Superior temporal gyrus (tissue), 1 donor: ENCODE measurements at regions not wholly inside any gene's neighbourhood (a gene's known extent, or its start where the extent isn't known, plus 50 kb on each side); places are given as distances from the start of the nearest gene placed in this dataset.

Experiments used
- DNase-seq: peaks from one replicate; pipeline ENCODE4 v3.0.0-alpha.2; 2016; ENCODE audit errors: extremely low spot score

DNA sequence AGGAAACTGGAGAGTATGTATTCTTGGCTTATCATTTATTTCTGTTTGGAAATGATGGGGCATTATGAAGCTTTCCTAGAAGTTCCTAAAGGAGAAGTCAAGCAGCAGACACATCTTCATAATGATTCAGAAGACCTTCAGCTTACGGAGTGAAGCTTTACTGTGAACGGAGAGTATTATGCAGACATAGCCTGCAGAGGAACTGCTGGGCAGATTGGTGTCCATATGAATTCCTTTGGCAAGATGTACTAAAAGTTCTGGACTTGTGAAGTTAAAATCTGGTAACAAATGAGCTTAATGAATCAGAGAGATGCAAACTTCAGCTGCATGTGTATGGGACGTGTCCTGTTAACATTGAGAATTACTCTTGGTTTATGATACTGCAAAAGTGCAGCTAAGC is 60.1 kb downstream of the NABP1 start:
- DNase-seq, result peak; percentile 53

DNA sequence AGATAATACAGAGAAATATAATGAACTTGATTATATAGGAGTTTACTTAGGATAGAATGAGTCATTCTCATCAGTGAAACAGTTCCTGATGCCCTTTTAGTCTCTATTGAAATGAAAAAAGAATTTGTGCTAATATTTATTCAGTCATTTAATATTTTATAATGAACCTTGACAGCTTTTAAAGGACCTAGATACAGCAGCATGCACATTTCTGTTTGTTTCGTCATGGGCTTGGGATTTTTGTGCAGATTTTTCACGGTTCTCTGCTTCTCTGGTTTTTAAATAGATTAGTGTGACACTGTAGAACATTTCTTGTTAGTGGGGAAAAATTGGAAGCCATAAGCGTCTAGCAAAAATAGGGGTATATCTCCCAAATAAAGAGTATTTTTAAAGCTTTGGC is 60.7 kb downstream of the NABP1 start:
- DNase-seq, result peak; percentile 22

DNA sequence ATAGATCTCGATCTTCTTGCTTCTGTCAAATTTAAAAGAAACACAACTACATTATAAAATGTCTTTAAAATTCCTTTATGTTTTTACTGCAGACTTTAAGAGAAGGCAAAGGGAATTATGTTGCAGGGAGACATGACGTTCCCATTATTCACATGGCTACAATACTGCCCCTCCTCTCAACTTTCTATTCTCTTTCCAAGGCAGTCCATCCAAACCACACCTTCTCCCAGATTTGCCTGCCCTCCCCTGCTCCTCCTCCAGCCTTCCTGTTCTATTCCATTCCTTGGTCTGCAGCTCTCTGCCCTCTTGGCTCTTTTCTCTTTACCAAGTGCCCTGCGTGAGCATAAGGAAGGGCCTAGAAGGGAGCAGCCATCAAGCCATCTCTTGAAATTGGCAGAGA is 61.3 kb downstream of the NABP1 start:
- no peak for DNase-seq

DNA sequence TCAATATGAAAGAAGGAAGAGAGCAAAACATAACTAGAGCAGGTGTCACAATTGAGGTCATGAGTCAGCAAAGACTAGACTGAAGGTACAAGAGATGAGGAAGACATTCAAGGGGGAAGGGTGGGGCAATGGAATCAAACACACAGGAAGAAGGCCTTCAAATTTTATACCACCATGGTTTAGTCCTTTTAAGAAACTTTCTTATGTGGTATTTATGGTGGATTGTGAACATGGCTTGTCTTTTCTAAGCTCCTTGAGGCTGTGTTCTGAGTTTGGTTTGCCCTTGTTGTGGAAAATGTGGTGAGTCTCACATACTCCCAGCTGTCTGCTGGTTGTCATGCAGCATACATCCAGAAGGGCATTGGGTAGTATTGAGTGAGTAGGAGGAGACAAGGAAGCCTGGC is 62.1 kb downstream of the NABP1 start:
- no peak for DNase-seq

DNA sequence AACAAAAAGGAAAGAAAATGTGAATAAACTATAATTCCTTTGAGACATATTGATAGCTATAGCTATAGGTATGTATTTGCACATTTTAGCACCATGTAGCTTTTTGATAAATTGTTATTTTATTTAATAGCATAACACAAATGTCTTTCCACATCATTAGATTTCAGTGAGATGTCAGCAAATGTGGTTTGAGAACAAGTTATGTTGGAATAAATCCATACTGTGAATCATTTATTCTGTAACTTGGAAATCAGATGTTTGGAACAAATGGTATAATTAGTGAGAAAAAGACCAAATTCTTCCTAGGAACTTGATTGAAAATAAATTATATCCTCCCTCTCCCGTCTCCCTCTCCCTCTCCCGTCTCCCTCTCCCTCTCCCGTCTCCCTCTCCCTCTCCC is 62.8 kb downstream of the NABP1 start:
- DNase-seq, result no peak

DNA sequence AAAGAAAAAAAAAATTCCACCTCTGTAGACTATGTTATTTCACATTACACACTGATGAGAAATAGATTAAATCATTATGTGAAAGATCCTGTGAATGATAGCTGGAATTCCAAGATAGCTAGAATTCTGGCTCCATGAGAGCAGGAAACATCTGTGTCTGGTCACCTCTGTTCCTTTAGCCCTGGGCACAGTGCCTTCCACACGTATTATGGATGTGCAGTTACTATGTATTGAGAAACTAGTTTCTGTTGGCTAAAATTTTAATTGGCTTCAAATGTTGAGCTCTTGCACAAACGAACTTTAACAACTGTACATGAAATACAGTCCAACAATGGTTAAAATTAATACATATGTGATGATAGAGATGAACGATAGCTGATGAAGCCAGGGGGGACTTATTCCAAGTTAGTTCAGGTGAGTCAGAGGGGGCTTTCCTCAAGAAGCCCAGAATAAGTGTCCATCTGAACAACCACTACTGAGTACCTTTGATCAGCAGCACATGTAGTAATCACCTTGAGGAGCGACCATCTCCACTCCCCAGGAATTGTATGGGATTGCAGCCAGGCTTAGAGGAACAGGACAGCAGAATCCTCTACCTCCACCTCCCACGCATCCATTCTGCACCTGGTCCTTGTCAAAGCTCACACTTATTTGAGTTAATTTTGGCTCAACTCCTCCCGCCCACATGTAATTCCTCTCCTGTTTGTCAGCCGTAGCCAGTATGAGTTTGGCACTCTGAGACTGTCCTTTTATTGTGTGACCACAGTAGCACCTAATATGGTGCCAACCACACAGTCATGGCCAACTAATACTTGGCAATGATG is 68.6 kb downstream of the NABP1 start:
- no peak for DNase-seq

DNA sequence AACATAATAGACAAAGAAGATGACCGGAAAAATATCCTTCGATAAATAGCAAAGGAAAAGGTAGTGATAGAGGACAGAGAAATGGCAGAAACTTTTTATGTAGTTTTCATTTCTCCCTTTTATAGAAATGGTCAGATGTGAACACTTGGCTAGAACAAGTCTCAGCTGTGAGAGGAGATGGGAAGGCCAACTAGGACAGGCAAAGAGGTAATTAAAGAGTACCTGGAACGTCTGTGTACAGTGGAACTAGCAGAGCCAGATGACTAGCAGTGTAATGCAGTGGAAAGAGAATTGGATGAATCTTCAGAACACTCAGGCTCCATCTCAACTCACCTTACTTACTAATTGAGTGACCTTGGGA is 69.2 kb downstream of the NABP1 start:
- no peak for DNase-seq

DNA sequence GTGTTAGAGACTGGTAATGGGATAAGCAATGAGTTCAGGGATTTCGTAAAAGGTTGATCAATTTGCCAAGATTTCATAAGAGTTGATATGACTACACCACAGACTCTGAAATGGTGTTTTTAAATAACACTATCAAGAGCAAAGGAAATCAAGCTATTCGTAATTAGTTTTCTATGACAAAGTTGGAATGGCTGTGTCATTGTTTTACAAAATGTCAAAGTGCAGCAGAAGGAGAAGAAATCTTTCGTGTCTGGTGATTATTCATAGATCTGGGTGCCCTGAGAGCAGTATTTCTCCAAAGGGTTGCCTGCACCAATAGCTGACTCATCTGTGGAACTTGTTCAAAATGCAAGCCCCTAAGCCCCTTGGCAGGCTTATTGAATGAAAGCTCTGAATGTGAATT is 70.1 kb downstream of the NABP1 start:
- no peak for DNase-seq

DNA sequence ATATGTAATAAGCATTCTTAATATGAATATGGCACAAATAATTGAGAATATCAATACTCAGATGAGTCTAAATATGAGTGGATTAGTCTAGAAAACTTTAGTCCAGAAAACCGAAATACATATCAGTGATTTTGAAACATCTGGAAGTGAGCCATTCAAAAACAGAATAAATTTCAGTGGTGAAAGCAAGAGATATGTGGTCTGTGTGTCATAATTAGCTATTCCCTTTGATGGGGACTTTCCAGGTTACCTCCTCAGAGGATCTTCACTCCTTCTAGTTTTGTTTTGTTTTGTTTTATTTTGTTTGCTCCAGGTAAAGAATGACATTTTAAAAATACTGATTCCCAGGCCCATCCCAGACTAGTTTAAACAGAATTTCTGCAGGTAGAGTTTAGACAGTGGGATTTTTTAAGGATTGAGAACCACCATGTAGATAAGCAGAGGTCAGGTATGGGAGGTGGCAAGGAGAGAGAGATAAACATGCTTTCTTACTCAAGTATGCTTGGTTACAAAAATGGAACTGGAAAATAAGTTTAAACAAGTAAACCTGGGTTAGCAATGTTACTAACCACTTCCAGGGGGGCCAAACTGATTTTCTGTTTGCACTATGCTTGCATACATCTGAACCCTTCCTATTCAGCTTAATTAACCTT is 70.7 kb downstream of the NABP1 start:
- DNase-seq, result no peak

DNA sequence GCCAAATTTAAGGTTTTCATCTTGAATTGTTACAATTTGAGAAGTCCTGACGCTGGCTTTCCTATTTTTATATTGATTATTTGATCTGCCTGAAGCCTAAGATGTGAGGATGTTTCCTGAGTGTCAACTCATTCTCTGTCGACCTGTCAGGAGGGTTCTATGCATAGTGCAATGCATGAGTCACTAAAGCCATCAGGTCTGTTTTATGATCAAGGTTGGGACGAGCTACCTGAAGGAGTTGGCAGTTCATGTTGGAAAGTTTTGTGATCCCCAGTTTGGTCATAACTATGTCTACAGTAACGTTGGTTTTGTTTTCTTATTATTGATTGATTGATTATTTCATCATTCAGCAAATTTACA is 71.2 kb downstream of the NABP1 start:
- no peak for DNase-seq

DNA sequence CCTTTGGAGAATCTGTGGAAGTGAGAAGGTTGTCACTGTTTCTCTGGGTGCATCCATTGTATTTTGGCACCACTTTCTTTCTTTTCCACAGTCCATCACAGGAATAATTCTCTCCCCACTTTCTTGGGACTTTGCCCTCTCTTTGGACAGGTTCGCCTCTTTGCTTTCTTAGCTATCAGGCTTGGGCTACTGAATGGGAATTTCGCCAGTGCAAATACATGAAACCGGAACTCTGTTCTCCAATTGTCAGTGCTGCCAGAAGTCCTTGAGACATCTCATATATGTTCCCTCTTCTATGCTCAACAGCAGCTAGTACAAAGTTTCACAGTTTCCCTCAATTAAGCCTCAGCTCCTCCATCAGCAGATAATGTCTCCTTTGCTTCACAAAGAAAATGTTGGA is 76.2 kb downstream of the NABP1 start:
- no peak for DNase-seq

DNA sequence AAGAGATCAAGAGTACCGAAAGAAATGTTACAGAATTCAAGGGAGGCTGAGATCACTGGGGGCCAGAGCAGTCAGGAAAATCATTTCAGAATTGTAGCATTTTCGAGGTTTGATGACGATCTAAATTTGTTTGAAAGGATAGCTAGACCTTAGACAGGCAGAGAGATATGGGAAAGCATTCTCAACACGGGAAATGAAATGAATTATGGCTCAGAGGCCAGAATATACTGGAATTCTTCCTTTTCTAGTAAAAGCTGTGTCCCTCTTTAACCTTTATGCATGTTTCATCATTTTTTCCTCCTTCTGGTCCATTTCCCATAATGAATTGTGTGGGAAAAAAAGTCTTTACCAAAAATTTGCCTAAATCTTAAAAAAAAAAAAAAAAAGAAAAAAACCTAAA is 78.8 kb downstream of the NABP1 start:
- DNase-seq, result no peak

DNA sequence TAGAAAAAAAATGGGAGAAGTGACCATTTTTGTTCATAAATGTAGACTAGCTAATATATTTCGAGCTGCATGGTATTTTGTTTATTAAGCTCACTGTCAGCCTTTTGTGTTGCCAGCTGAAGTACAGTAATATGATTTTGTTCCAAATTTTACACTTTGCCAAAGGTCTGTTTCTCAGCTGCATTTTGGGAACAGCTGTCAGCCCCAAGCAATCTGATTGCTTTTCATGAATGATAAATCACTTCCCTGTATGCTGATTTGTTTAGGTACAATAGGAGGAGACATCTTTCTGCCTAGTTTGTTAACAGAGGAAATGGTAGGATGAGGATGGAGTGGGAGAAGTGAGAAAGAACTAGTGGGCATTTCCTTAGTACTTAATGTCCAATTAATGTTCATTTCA is 79.3 kb downstream of the NABP1 start:
- DNase-seq, result no peak

DNA sequence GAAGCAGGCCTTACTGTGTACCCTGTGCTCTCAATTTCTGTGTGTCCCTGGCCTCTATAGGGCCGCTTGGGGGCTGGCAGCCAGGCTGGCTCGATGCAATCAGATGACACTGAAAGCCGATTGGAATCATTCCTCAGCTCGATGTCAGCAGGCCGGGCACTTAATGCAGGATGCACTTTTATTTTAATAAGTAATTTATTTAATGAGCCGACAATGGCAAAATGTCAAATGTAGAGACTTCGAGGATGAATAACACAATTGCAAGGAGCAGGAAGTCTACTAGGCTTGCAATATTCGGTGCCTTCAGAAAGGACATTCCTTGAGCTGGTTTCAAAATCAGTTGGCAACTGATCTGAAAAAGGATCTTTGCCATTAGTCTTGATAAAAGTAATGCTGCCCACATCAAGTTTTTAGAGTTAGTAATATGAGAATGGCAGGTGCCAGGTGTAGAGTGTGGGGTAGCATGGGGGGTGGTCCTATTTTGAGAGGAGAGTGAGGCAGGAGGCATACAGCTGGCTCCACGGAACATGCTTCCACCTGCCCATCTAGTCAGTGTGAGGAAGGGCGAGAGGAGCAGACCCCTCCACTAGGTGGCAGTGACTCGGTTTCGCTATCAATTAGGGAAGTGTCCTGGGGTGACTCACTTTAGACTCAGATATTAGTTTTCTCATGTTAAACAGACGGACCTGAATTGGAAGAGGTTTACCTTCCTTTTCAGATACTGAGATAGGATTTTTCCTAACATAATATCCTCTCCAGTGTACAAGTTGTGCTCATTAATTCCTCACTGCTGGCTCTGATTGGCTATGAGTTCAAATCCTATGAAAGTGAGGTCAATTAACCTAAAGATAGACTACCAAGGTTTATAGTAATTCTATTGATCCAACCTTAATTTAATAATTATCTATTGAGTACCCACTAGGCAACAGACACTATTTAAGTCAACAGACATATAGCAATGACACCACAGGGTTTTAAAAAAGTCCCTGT is 80.9 kb downstream of the NABP1 start:
- DNase-seq, result no peak

DNA sequence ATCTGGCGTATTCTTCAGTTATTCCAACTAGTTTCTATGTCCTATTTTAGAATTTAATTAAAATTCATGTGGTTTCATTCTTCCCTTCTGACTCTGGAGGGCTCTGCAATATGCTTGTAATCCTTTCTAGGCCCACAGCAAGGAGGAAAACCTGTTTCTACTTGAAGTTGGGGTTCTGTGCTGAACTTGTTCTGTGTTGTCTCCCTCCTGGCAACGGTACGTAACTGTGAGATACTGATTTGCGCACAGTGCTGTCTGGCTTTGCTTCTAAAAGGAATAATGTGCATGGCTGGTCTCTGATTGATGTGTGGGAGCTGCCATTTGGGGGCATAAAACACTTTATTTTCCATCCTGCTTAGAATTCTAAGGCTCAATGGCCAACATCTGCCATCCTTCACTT is 81.7 kb downstream of the NABP1 start:
- DNase-seq, result no peak

DNA sequence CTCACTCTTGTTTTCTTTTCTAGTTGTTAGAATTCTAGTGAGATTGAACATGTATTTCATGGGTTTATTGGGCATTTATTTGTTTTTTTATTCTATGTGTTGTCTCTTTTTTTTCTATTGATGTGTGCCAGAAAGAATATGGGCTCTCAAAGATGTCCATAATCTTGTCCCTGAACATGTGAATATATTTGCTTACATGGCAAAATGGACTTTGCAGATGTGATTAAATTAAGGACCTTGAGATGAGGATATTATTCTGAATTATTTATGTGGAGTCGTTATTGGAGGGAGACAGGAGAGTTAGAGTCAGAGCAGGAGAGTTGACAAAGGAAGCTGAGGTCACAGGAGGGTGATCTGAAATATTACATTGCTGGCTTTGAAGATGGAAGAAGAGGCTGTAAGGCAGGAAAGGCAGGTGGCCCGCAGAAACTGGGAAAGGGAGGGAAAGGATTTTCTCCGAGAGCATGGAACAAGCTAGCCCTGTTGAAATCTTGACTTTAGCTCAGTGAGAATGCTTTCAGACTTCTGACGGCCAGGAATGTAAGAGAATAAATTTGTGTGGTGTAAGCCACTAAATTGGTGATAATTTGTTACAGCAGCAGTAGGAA is 82.8 kb downstream of the NABP1 start:
- no peak for DNase-seq

DNA sequence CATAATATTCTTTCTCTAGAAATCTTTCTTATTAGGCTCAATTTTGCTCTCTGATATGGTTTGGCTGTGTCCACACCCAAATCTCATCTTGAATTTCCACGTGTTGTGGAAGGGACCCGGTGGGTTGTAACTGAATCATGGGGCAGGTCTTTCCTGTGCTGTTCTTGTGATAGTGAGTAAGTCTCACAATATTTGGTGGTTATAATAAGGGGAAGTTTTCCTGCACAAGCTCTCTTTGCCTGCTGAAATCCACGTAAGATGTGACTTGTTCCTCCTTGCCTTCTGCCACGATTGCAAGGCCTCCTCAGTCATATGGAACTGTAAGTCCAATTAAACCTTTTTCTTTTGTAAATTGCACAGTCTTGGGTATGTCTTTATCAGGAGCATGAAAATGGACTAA is 73.8 kb downstream of the CAVIN2 start:
- DNase-seq, result no peak

DNA sequence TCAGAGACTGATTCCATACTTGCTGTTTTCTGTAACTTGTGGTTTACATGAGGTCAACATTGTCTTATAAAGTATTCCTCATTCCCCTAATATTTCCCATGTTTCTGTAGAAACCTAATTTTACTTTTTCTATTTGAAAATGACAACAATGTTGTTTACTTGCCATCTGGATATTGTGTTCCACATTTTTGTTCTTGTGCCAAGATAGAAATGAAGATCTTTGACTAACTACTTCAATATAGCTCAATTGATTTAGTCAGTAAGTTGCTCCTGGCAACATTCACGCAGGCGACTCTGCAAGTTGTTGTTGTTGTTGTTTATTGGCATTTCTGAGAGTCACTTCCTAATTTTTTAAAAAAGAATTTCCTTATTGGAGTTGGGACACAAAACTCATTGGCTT is 69.5 kb downstream of the CAVIN2 start:
- DNase-seq, result no peak

DNA sequence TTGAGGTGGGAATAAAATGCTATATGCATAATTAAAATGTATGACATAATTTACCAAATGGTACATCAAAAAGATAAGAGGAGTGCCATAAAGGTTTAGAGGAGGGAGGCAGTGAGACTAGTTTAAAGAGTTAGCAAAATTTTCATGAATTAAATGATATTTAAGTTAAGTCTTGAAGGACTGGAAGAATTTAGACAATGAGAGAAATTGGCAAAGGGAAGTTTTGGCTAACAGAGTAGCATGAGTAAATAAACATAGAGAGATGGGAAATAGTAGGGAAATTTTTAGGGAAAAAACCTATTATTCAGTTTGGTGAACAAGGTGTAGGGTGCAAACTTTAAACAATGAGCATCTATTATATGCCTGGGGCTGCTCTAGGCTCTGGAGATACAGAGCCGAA is 68.8 kb downstream of the CAVIN2 start:
- no peak for DNase-seq

DNA sequence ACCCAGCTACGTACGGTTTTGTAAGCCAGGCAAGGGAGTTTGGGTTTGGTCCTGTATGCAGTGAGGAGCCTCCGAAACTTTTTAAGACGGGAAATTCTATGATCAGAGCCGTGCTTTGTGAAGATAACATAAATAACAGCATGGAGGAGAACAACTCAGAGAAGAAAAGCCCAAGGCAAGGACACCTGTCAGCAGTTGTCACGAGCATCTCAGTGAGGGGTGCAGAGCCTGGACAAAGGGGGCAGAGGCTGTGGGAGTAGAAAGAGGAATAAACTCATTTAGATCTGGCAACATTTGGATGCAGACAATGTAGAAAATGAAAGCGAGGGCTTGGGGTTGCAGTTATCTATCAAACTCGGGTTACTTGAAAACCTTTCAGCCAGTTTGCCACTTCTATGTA is 64.5 kb downstream of the CAVIN2 start:
- no peak for DNase-seq

DNA sequence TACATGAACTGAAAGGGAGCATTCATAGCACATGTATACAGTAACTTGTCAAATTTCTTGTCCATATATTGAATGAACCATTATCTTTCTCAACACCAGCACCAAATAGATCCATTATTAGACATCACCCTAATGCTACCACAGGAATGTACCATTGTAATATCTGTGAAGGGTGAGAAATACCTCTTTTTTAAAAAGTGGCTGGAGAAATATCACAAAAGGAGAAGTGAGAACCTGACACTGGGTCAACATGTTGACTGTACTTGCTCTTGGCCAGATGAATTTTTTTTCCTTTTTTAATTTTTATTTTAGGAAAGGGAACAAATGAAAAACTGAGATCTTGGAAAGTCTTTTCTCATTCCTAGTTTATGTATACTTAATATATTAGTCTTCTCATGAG is 63.5 kb downstream of the CAVIN2 start:
- DNase-seq, result no peak
